ENCODE measurements at regions not wholly inside any gene's neighbourhood (a gene's known extent, or its start where the extent isn't known, plus 50 kb on each side); places are given as distances from the start of the nearest gene placed in this dataset.

GRCh38 chr5:39521940-39522590 lies 97.3 kb upstream of the DAB2 start:
- no peak for DNase-seq

DNA sequence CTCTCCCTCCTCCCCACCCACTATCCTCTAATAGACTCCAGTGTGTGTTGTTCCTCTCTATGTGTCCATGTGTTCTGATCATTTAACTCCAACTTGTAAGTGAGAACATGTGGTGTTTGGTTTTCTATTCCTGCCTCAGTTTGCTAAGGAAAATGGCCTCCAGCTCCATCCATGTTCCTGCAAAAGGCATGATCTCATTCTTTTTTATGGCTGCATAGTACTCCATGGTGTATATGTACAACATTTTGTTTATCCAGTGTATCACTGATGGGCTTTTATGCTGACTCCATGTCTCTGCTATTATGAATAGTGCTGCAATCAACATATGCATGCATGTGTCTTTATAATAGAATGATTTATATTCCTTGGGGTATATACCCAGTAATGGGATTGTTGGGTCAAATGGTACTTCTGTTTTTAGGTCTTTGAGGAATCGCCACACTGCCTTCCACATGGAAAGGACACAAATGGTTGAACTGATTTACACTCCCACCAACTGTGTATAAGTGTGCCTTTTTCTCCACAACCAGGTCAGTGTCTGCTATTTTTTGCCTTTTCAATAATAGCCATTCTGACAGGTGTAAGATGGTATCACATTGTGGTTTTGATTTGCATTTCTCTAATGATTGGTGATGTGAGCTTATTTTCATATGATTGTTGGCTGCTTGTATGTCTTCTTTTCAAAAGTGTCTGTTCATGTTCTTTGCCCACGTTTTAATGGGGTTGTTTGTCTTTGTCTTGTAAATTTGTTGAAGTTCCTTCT lies 96.5 kb upstream of the DAB2 start:
- no peak for DNase-seq

GRCh38 chr5:39520232-39520572 lies 95.4 kb upstream of the DAB2 start:
- DNase-seq: no peak

GRCh38 chr5:39519566-39520231 lies 94.9 kb upstream of the DAB2 start:
- DNase-seq: no peak

- no peak for DNase-seq
Observed at GRCh38 chr5:39519079-39519478, 94.3 kb upstream of the DAB2 start.

- no peak for DNase-seq
Observed at GRCh38 chr5:39518516-39518915, 93.7 kb upstream of the DAB2 start.

GRCh38 chr5:39517800-39518199 lies 93.0 kb upstream of the DAB2 start:
- DNase-seq: no peak

DNA sequence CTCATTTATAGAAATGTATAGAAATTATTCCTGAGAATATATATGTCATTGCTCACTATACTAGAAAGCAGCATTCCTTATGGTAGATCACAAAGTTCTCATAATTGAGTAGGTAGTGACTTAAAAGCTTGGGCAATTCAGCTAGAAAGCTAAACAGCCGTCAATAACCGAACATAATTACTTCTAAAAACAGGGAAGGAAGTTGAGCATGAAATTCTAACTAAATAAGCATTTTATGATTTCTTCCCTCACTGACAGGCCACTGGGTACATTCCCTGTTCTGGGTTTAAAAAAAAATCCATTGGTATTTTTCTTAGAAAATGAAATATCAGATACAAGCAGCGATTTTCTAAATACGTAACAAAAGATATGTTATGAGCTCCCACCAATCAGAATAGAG lies 91.1 kb upstream of the DAB2 start:
- no peak for DNase-seq

GRCh38 chr5:39513236-39513635 lies 88.5 kb upstream of the DAB2 start:
- no peak for DNase-seq

GRCh38 chr5:39506211-39506610 lies 81.4 kb upstream of the DAB2 start:
- no peak for DNase-seq

DNA sequence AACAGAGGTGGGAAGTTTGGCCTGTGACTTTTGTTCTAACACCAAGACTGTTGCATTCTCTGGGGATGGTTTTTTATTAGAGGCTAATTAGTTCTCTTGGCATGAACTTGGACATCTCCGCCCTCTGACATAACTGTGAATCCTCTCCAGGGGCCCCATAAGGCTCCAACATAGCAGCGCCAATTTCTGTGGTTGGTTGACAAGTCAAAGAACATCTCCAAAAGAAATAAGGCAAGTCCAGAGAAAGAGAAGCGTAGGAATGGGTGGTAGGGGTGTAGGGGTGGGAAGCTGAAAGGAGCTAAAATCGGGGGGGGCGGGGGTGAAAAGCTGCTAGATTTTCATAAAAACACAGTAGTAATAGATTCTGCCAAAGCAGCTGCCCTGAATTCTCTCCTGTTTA lies 81.0 kb upstream of the DAB2 start:
- no peak for DNase-seq

DNA sequence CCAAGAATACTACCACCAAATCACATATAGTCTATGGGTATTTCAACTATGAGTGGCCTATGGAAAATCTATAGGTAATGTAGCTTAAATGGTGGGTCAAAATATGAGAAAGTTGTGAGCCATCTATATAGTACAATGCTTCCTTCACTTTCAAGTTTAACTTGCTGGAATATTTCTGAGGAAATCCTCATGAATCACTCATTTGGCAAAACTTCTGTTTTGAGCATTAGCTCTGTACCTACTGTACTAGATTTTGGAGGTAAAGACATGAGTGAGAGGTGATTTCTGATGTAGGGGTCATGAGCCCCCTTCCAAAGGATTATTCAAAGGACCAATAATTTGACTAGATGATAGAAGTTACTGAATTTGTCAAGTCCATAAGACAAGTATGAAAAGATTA lies 80.6 kb upstream of the DAB2 start:
- DNase-seq: no peak

DNA sequence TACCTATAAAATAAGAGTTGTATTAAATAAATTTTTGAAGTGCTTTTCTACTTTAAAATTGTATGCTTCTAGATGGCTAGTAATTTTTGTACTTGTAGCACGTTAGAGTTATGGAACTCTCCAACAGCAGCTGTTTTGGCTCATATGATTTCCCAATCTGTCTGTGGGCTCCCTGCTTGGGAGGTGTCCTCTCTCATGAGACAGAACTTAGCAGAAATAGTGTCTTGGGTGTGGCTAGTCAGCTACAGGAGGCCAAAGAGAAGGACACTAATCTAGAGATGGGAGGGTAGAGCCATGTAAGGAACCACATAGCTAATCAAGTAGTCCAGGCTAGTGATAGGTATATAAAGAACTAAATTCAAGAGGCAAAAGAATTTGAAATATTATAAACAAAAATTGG lies 78.4 kb upstream of the DAB2 start:
- no peak for DNase-seq

- DNase-seq: no peak
Observed at GRCh38 chr5:39502704-39503103, 77.9 kb upstream of the DAB2 start.

DNA sequence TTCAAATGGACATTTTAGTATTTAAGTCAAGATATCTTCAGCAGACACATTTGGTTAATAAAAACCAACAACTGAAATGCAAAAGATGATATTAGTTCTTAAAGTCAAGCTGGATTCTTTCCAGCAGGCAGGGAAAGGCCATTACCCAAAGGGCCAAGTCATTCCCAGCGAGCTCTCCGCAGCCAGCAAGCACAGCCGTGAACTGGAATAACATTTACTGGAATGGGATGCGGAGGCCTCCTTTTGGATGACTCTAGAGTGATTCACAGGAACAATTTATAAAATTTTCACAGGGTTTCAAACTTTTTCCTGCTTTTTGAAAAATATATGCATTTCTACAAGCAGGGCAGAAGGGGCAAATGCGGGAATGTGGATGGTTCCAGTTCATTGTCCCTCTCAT lies 76.6 kb upstream of the DAB2 start:
- no peak for DNase-seq

- no peak for DNase-seq
Observed at GRCh38 chr5:39500551-39501175, 75.9 kb upstream of the DAB2 start.

DNA sequence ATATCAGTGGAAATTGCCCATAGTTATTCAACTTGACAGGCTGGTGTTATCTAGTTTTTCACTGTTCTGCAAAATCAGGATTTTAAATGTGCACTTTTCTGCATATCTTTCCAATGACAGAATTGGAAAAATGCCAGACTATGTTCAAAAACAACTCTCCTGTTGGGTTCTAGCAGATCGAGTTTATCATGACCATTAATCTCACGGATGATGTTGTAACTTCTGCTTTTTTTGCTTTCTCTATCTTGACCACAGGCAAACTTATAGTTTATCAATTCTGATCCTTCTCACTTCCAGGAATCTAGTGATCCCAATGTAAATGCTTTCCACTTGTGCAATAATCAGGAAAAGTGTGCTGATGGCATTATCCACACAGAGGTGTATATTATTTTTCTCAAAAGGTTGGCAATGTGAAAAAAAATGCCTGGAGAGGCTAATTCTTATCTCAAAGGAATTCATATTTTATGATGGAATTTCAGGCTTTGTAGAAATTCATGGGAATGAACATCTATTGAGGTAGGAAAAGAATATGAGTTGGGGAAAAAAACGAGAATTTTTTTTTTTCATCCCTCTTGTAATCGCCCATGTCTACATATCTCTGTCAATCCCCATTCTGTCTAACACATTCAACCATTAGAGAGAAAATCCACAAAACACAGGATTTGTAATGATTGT lies 73.6 kb upstream of the DAB2 start:
- DNase-seq: no peak

- no peak for DNase-seq
Observed at GRCh38 chr5:39497322-39497721, 72.5 kb upstream of the DAB2 start.

GRCh38 chr5:39495227-39495626 lies 70.4 kb upstream of the DAB2 start:
- DNase-seq: no peak

DNA sequence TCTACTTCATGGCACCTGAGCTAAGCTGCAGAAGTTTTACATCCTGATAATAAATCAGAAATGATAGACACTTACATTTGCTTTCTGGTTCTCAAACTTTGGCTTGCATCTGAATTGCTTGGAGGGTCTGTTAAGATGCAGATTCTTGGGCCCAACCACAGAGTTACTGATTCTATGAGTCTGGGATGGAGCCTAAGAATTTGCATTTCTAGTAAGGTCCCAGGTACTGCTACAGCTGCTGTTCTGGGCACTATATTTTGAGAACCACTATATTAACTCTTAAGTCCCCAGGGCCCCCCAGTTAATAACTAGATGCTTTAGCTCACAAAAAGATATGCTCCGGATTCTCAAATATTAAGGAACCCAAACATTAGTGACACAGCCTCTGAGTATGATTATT lies 69.8 kb upstream of the DAB2 start:
- no peak for DNase-seq

GRCh38 chr5:39494107-39494510 lies 69.3 kb upstream of the DAB2 start:
- DNase-seq: no peak

DNA sequence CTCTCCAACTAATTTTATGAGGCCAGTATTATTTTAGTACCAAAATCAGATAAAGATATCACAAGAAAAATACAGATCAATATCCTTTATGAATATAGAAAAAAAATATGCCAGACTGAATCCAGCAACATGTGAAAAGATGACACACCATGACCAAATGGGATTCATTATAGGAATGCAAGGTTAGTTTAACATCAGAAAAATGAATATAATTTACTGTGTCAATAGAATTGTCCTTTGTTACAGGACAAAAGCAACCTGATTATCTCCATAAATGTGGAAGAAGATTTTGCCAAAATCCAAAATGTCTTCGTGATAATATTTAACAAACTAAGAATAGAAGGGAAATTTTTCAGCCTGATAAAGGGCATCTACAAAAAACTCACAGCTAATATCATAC lies 66.4 kb upstream of the DAB2 start:
- no peak for DNase-seq

- DNase-seq: no peak
Observed at GRCh38 chr5:39489263-39489662, 64.5 kb upstream of the DAB2 start.
